ENCODE measurements at regions not wholly inside any gene's neighbourhood (a gene's known extent, or its start where the extent isn't known, plus 50 kb on each side); places are given as distances from the start of the nearest gene placed in this dataset.
"Not testable (repeated sequence)": the region's sequence is repeated elsewhere in the genome, so short reads cannot be mapped to it uniquely, and the experiment has no call there.

DNA sequence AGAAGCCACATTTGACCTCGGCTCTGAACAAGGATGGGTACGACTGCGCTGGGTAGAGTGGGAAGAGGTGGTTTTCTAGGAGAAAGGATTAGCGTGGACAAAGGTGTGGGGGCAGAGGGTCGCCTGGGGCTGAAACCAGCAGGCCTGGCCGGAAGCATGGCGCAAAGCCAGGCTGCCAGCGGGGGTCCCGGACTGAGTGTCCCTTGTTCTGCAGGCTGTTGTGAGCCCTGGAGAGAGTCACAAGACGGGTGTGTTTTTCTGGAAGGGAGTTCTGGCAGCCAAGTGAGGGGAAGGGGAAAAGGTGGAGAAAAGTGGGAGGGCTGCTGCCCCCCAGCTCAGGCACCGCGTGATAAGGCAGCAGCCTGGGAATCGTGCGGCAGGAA lies 98.5 kb upstream of the MEF2A start:
- no peak overlapping the region for H3K4me3 ChIP-seq (ENCODE audit: low read depth, low read length)
- TF ChIP-seq, protein P1, sequence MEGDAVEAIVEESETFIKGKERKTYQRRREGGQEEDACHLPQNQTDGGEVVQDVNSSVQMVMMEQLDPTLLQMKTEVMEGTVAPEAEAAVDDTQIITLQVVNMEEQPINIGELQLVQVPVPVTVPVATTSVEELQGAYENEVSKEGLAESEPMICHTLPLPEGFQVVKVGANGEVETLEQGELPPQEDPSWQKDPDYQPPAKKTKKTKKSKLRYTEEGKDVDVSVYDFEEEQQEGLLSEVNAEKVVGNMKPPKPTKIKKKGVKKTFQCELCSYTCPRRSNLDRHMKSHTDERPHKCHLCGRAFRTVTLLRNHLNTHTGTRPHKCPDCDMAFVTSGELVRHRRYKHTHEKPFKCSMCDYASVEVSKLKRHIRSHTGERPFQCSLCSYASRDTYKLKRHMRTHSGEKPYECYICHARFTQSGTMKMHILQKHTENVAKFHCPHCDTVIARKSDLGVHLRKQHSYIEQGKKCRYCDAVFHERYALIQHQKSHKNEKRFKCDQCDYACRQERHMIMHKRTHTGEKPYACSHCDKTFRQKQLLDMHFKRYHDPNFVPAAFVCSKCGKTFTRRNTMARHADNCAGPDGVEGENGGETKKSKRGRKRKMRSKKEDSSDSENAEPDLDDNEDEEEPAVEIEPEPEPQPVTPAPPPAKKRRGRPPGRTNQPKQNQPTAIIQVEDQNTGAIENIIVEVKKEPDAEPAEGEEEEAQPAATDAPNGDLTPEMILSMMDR (IDR thresholded peaks at IDR 0.05; ENCODE audit: low read depth, low read length), result no peak
- TF ChIP-seq POLR2A (IDR thresholded peaks at IDR 0.05; ENCODE audit: extremely low read depth, insufficient read length), result no peak
- TF ChIP-seq MYC (IDR thresholded peaks at IDR 0.05; ENCODE audit: low read depth, low read length), result no peak
- TF ChIP-seq, protein P2, sequence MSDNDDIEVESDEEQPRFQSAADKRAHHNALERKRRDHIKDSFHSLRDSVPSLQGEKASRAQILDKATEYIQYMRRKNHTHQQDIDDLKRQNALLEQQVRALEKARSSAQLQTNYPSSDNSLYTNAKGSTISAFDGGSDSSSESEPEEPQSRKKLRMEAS (IDR thresholded peaks at IDR 0.05; ENCODE audit: low read depth, low read length), result no peak
- no peak for DNase-seq (ENCODE audit: low read depth)

DNA sequence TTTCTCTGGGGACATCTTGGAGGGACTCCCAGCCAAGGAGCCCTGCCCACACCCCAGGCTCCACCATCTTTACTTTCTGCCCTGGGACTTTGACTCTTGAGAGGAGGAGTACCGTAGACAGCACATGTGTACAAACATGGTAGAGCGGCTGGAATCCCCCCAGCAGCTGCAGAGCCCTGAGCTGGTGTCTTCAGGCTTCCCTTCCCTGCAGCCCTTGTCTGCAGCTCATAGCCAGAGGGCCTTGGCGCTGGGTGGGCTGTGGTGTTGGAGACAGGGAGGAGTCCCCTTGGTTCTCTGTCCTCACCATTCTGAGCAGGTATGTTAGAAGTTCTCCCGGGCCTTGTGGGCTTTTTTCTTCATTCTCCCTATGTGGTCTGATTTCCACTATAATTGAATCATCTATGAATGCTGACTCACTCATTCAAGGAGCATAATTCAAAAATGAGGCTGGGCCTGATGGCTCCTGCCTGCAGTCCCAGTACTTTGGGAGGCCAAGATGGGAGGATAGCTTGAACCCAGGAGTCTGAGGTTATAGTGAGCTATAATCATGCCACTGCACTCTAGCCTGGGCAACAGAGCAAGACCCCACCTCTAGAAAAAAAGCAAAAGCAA lies 97.8 kb upstream of the MEF2A start:
- DNase-seq (ENCODE audit: low read depth), result no peak
- TF ChIP-seq, protein P2 (IDR thresholded peaks at IDR 0.05; ENCODE audit: low read depth, low read length), result no peak
- TF ChIP-seq, protein P1 (IDR thresholded peaks at IDR 0.05; ENCODE audit: low read depth, low read length), result no peak
- TF ChIP-seq MYC (IDR thresholded peaks at IDR 0.05; ENCODE audit: low read depth, low read length), result no peak
- no peak for TF ChIP-seq POLR2A (IDR thresholded peaks at IDR 0.05; ENCODE audit: extremely low read depth, insufficient read length)
- no peak overlapping the region for H3K4me3 ChIP-seq (ENCODE audit: low read depth, low read length)

DNA sequence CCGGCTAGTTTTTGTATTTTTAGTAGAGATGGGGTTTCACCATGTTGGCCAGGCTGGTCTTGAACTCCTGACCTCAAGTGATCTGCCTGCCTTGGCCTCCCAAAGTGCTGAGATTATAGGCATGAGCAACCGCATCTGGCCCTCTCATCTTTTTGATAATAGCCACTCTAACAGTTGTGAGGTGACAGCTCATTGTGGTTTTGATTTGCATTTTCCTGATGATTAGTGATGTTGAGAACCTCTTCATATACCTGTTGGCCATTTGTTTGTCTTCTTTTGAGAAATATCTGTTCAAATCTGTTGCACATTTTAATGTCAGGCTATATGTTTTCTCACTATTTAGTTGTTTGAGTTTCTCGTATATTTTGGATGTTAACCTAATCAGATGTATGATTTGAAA lies 95.6 kb upstream of the MEF2A start:
- not testable (repeated sequence) for DNase-seq (ENCODE audit: low read depth); H3K4me3 ChIP-seq (ENCODE audit: low read depth, low read length)

DNA sequence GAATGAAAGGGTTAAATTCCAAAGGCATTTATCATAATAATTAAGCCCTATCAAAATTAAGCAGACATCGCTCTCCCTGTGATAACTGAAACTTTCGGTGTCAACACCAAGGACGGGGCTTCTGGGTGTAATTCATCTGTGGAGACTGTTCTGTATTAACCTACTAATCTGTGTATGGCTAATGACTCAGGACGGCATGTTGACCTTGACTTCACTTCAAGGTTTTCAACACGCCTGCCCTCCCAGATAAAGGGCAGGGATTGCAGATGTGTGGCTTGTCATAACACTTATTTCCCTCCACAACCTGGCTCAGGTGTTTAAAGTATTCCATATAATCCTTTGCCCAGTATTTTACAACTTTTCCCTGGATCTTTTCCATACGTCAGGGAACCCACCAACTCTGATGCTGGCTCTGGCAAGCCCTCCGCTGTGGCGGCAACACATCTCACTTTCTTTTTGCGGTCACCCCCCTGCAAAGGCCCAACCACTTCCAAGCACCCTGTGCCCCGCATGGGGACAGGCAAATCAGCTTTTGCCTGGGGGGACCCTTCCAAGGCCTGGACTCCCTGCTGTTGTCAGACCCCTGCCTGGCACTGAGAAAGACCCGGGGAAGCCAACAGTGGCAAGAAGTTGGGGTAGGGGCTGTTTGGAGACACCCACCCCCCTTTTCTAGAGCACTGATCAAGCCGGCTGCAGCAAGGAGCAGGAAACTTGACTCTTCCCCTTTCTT lies 93.2 kb upstream of the MEF2A start:
- TF ChIP-seq MYC (IDR thresholded peaks at IDR 0.05; ENCODE audit: low read depth, low read length), result no peak
- TF ChIP-seq, protein P1 (IDR thresholded peaks at IDR 0.05; ENCODE audit: low read depth, low read length), result no peak
- TF ChIP-seq, protein P2 (IDR thresholded peaks at IDR 0.05; ENCODE audit: low read depth, low read length), result no peak
- no peak for TF ChIP-seq POLR2A (IDR thresholded peaks at IDR 0.05; ENCODE audit: extremely low read depth, insufficient read length)
- DNase-seq (ENCODE audit: low read depth), result no peak
- H3K4me3 ChIP-seq (ENCODE audit: low read depth, low read length), result no peak overlapping the region

DNA sequence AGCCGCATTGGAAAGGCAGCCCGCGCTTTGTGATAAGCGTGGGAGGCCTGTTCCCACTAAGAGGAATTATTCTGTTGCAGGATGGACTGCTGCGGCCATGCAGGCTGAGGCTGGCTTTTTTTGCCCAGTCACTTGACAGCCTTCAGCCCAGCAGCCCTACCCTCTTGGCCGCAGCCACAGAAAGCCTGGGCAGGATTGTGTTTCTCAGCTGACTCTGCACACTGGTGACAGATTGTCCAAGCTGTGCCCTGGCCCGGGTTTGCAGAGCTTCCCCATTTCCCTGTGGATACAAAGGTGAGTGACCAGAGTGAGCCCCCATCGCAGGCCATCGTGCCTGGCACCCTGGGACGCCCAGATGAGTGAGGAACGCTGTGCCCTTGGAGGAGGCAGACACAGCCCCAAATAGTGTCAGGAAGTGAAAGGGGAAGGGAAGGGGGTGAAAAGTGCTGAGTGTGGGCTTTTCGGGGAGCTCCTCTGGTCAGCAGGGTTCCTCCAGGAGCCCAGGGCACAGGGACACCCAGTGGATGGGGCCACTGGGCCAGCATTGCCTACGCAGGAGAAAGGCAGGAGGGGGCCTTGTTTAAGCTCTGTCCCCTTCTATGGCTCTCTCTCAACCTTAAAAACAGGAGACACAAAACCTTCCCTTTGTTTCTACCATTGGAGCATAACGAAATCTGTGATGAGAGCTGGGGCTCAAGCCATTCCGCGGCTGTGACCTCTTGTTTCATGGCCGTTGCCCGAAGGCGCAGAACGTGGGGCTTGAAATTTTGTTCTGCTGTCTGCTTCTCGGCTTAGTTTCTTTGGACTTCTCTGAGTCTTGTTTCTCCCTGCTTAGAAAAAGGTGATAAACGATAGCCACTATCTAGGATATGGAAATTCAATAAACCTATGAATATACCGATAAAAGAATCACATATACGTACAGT lies 91.5 kb upstream of the MEF2A start:
- TF ChIP-seq, protein P1 (IDR thresholded peaks at IDR 0.05; ENCODE audit: low read depth, low read length), result no peak
- TF ChIP-seq MYC (IDR thresholded peaks at IDR 0.05; ENCODE audit: low read depth, low read length) (no peak), POLR2A (IDR thresholded peaks at IDR 0.05; ENCODE audit: extremely low read depth, insufficient read length) (no peak)
- TF ChIP-seq, protein P2 (IDR thresholded peaks at IDR 0.05; ENCODE audit: low read depth, low read length), result no peak
- DNase-seq (ENCODE audit: low read depth), result no peak
- no peak overlapping the region for H3K4me3 ChIP-seq (ENCODE audit: low read depth, low read length)
